A549 (cell line): ENCODE measurements at regions not wholly inside any gene's neighbourhood (a gene's known extent, or its start where the extent isn't known, plus 50 kb on each side); places are given as distances from the start of the nearest gene placed in this dataset.

Experiments
- CBX2 ChIP-seq: fragments of 200-600 bp; sonication (generic); IDR thresholded peaks from 2 replicates; pipeline ENCODE4 v1.6.1; 2016; ENCODE audit warnings: low read depth, mild to moderate bottlenecking, borderline replicate concordance
- CHD2 ChIP-seq: fragments of 150-350 bp; IDR thresholded peaks from 2 replicates; pipeline ENCODE4 v1.6.1; 2014; ENCODE audit warnings: low read length; ENCODE audit not compliant: partially characterized antibody
- CTCF ChIP-seq: fragments of >200 bp; sonication (Bioruptor Twin); formaldehyde crosslinking; IDR thresholded peaks from 3 replicates; pipeline ENCODE4 v1.5.1; 2016
- EP300 ChIP-seq, 2 experiments: fragments of >200 bp; sonication (Bioruptor Twin); formaldehyde crosslinking; IDR thresholded peaks; 2 replicates in 1 of 2; 3 replicates in 1 of 2; pipeline ENCODE4 v1.6.1; 2016 to 2017
- POLR2A ChIP-seq: IDR thresholded peaks from 2 replicates; pipeline ENCODE4 v1.6.1; 2012; ENCODE audit warnings: mild to moderate bottlenecking, low read length
- RAD21 ChIP-seq, 2 experiments: fragments of >200 bp in 1 of 2; sonication (Bioruptor Twin) in 1 of 2; formaldehyde crosslinking in 1 of 2; IDR thresholded peaks in 1 of 2; conservative IDR thresholded peaks in 1 of 2; 2 replicates in 1 of 2; 3 replicates in 1 of 2; pipeline ENCODE4 v1.6.1; 2012 to 2018; ENCODE audit warnings: inconsistent platforms in 1 of 2
- TP53 ChIP-seq: fragments of 250-450 bp; sonication (Bioruptor Pico); IDR thresholded peaks from 2 replicates; pipeline ENCODE4 v1.5.0; 2021; ENCODE audit warnings: mild to moderate bottlenecking, moderate library complexity
- ZNF302 ChIP-seq: fragments of 250-450 bp; sonication (Bioruptor Pico); IDR thresholded peaks from 2 replicates; pipeline ENCODE4 v1.9.0; 2021; ENCODE audit warnings: inconsistent platforms, mild to moderate bottlenecking, moderate library complexity

GRCh38 chr2:228860601-228861285 lies 410.3 kb downstream of the PID1 start:
- TF ChIP-seq EP300 (IDR thresholded peaks at IDR 0.05), result no peak
- TF ChIP-seq CHD2, result no peak
- TF ChIP-seq CTCF, result no peak
- TF ChIP-seq POLR2A, result no peak
- no peak for TF ChIP-seq ZNF302 (CRISPR knock-in tag)
- TF ChIP-seq RAD21 (conservative IDR thresholded peaks at IDR 0.05 in 1 of 2, IDR thresholded peaks at IDR 0.05 in 1 of 2), result no peak
- TF ChIP-seq TP53 (CRISPR knock-in tag), result no peak
- no peak for TF ChIP-seq CBX2
